A549 (cell line): ENCODE measurements at regions not wholly inside any gene's neighbourhood (a gene's known extent, or its start where the extent isn't known, plus 50 kb on each side); places are given as distances from the start of the nearest gene placed in this dataset.

ENCODE experiments used
- CTCF ChIP-seq: fragments of >200 bp; sonication (Bioruptor Twin); formaldehyde crosslinking; IDR thresholded peaks from 3 replicates; pipeline ENCODE4 v1.5.1; 2016
- TF ChIP-seq, protein P1 (sequence below): fragments of 150-350 bp; IDR thresholded peaks from 2 replicates; pipeline ENCODE4 v1.6.1; 2014; ENCODE audit warnings: low read depth, mild to moderate bottlenecking, low read length

- TF ChIP-seq, protein P1, sequence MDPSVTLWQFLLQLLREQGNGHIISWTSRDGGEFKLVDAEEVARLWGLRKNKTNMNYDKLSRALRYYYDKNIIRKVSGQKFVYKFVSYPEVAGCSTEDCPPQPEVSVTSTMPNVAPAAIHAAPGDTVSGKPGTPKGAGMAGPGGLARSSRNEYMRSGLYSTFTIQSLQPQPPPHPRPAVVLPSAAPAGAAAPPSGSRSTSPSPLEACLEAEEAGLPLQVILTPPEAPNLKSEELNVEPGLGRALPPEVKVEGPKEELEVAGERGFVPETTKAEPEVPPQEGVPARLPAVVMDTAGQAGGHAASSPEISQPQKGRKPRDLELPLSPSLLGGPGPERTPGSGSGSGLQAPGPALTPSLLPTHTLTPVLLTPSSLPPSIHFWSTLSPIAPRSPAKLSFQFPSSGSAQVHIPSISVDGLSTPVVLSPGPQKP: no peak
- TF ChIP-seq CTCF: no peak
Observed at GRCh38 chr15:92803852-92804609, 96.1 kb upstream of the CHD2 start.
